GM18511 (cell line): ENCODE measurements at regions not wholly inside any gene's neighbourhood (a gene's known extent, or its start where the extent isn't known, plus 50 kb on each side); places are given as distances from the start of the nearest gene placed in this dataset.

ENCODE experiments used
- ATAC-seq: cut with Tn5 transposase; IDR thresholded peaks from one replicate; pipeline ENCODE4 v1.9.1; 2021; ENCODE audit warnings: mild to moderate bottlenecking, moderate library complexity; ENCODE audit not compliant: unreplicated experiment

GRCh38 chrX:23524467-23524866, 142.8 kb upstream of the PRDX4 start:
- no peak for ATAC-seq

- ATAC-seq, result no peak
Observed at GRCh38 chrX:23525531-23525930, 141.8 kb upstream of the PRDX4 start.

- no peak for ATAC-seq
Observed at GRCh38 chrX:23540532-23540931, 126.8 kb upstream of the PRDX4 start.

- ATAC-seq, result no peak
Observed at GRCh38 chrX:23548164-23548563, 119.1 kb upstream of the PRDX4 start.

GRCh38 chrX:23552303-23552702, 115.0 kb upstream of the PRDX4 start:
- ATAC-seq, result no peak

- ATAC-seq, result no peak
Observed at GRCh38 chrX:23554304-23554703, 113.0 kb upstream of the PRDX4 start.

GRCh38 chrX:23557070-23557469, 110.2 kb upstream of the PRDX4 start:
- ATAC-seq, result no peak

- no peak for ATAC-seq
Observed at GRCh38 chrX:23559975-23560374, 107.3 kb upstream of the PRDX4 start.

GRCh38 chrX:23570674-23571343, 96.5 kb upstream of the PRDX4 start:
- ATAC-seq, result no peak

GRCh38 chrX:23575281-23575680, 92.0 kb upstream of the PRDX4 start:
- no peak for ATAC-seq

GRCh38 chrX:23578079-23578478, 89.2 kb upstream of the PRDX4 start:
- ATAC-seq, result no peak

- ATAC-seq, result no peak
Observed at GRCh38 chrX:23589496-23589895, 77.8 kb upstream of the PRDX4 start.

- ATAC-seq, result no peak
Observed at GRCh38 chrX:23592741-23593140, 74.6 kb upstream of the PRDX4 start.

GRCh38 chrX:23598575-23598974, 68.7 kb upstream of the PRDX4 start:
- ATAC-seq, result no peak

GRCh38 chrX:23603501-23603900, 63.8 kb upstream of the PRDX4 start:
- no peak for ATAC-seq

GRCh38 chrX:23610495-23610894, 56.8 kb upstream of the PRDX4 start:
- no peak for ATAC-seq

- no peak for ATAC-seq
Observed at GRCh38 chrX:23612846-23613245, 54.4 kb upstream of the PRDX4 start.

GRCh38 chrX:23616361-23616760, 50.9 kb upstream of the PRDX4 start:
- ATAC-seq, result peak; percentile 85
